GM19238 (cell line): ENCODE measurements at regions not wholly inside any gene's neighbourhood (a gene's known extent, or its start where the extent isn't known, plus 50 kb on each side); places are given as distances from the start of the nearest gene placed in this dataset.

ENCODE experiments used
- DNase-seq: peaks from one replicate; pipeline ENCODE4 v3.0.0; 2011; ENCODE audit warnings: low spot score; ENCODE audit not compliant: insufficient read length

GRCh38 chr2:15778529-15779219 is 161.7 kb upstream of the MYCN start:
- DNase-seq = no peak

DNA sequence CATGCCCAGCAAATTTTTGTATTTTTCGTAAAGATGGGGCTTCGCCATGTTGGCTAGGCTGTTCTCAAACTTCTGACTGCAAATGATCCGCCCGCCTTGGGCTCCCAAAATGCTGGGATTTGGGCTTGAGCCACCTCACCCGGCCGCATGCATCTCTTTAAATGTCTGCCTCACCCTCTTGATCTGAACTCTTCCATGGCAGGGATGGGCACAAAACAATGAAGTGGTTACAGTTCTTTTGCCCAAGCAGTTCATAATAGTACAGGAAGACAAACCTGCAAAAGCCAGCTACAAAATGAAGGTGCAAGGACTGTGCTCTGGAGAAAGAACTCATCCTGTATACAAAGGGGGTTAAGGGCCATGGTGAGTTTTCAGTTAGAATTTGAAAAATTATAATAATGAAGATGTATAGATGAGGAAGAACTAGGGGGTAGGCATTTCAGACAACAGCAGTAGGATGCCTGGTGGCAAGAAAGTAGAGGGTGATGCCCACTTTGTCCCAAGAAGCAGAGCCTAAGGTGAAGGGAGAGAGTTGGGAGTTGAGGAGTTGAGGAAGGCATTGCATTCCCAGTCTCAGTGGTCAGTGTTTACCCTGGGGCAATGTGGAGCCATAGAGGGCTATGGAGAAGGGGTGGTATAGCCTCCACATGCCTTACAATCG is 160.8 kb upstream of the MYCN start:
- DNase-seq = no peak

- DNase-seq = no peak
Measured at GRCh38 chr2:15780234-15780633, 160.1 kb upstream of the MYCN start.

GRCh38 chr2:15780912-15781574 is 159.3 kb upstream of the MYCN start:
- no peak for DNase-seq

GRCh38 chr2:15782009-15782751 is 158.2 kb upstream of the MYCN start:
- no peak for DNase-seq

DNA sequence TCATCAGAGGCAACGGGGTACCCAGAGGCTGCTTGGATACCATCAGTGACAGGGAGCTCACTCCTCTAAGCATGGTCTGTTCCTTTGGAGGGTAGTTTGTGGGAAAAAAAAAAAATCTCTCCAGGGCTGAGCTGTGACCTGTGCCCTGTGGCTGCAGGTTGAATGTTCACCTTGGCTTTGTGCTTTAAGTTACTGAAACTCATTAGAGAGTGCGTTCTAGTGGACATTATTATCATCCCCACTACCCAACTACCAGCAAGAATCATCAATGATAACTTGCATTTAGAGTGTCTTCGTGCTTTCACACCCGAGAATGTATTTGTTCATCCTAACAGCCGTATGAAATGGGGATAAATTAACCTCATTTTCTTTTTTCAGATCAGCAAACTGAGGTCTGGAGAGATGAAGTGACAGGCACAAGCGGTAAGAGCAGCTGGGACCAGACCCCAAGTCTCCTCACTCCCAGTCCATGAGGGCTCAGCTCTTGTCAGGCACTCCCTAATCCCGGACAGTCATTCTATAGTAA is 157.5 kb upstream of the MYCN start:
- DNase-seq = no peak

DNA sequence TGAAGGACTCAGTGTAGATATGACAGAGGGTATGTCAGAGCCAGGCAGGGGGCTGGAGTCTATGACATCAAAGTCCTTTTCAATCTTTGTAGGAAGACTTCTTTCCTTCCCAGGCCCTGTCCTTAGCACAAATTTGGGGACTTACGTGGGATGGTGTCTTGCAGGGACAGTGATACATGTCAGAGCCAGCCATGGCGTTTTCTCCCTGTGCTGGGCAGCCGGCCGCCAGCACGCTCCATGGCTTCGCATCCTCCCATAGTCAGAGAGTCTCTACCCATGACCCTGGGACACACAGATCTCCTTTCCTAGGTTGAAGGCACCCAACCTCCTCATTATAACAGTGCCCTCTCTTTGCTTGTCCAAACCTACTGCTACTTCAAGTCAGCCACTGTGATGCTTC is 156.9 kb upstream of the MYCN start:
- DNase-seq = no peak

DNA sequence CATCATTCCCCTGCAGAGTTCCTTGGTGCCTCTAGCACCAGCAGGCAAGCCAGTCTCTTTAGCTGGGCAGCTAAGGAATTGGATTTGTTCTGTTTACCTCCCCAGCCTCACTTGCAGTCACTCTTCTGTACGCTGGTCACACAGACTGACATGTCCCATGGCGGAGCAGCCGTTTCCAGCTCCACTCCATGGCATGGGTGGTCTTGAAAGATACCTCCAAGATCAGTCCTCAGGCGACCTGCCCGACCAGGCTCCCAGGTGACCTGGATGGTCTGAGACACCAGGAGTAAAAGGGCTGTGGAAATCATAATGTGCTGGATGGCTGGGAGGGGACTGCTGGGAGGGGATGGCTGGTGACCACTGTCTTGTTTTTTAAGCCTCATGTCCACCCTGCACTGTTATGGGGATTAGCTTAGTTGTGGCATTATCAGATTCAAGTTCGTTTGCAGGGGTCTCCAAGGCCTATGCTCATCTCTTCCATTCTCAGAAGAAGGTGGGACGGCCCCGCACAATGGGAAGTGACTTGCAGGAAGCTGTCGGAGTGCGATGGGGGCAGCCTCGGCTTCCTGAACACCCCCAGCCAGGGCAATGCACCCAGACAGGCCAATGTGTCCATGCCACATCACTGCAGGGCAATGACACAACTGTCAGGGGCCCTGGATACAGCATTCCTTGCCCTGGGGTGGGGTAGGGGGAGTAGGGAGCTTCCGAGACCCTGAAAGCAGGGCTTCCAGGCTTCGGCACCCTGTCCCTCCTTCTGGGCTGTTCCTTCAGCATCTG is 156.1 kb upstream of the MYCN start:
- DNase-seq = no peak

GRCh38 chr2:15784886-15785801 is 155.2 kb upstream of the MYCN start:
- no peak for DNase-seq

DNA sequence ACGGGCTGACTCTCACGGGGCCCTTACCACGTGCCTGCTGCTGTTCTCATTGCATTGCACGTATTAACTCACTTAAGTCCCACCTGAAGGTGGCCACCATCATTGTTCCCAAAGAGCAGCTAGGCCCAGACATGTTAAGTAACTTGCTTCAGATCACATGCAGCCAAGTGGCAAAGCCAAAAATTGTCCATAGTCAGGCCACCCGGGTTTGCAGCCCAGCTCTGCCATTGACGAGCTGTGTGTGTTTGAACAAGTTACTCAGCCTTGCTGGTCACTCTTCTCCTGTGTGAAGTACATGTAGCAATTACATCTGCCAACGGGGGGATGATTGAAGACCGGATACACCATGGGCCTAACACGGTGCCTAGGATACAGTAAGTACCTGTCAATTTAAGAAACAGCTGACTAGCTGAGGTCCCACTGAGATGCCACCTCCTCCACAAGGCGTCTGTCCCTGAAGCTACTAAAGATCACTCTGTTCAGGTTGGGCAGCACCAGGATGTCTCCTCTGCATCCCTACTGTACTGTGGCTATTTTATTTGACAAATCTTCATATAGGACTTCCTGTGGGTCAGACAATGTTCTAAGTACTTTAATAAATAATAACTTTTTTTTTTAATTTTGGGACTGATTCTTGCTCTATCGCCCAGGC is 154.2 kb upstream of the MYCN start:
- no peak for DNase-seq

GRCh38 chr2:15786901-15787300 is 153.4 kb upstream of the MYCN start:
- no peak for DNase-seq

- no peak for DNase-seq
Measured at GRCh38 chr2:15787535-15788454, 152.6 kb upstream of the MYCN start.

DNA sequence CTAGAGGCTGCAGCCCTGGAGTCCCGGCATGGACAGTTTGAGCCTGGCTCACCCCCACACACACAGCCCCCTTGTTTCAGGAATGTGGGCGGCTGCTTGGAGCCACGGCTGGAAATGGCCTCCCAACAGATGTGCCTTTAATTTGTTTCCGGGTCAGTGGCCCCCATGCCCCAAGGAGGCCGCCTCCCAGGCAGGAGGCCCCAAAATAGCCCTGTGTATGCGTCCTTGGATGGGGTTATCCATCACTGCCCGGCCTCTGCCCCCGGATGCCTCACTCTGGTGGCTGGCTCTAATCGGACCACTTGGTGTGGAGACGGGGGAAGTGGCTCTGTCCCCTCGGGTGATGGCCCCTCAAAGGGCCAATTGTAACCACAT is 151.9 kb upstream of the MYCN start:
- DNase-seq = no peak

DNA sequence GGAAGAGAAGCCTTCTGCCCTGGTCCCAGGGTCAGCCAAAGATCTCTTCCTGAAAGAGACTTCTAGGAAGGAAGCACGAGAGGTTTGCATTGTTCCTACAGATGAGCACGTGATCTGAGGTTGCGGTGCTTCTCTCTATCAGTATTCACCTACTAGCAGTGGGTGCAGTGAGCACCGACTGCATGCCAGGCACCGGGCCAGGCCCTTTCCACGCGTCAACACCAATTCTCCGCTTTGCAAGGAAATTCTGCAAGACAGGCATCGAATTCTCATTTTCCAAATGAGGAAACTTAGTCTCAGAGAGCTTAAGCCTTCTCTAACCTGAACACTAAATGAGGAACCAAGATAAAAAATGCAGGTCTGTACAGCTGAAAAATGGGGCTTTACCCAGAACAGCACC is 151.5 kb upstream of the MYCN start:
- DNase-seq = no peak

- DNase-seq = no peak
Measured at GRCh38 chr2:15789381-15790062, 150.8 kb upstream of the MYCN start.

- DNase-seq = no peak
Measured at GRCh38 chr2:15790326-15790725, 150.0 kb upstream of the MYCN start.

GRCh38 chr2:15790838-15791237 is 149.5 kb upstream of the MYCN start:
- no peak for DNase-seq

GRCh38 chr2:15791294-15791693 is 149.1 kb upstream of the MYCN start:
- no peak for DNase-seq
